Skin of body (tissue), 1 donor: ENCODE measurements at regions not wholly inside any gene's neighbourhood (a gene's known extent, or its start where the extent isn't known, plus 50 kb on each side); places are given as distances from the start of the nearest gene placed in this dataset.
"Not testable (repeated sequence)": the region's sequence is repeated elsewhere in the genome, so short reads cannot be mapped to it uniquely, and the experiment has no call there.

ENCODE experiments used
- DNase-seq: peaks from one replicate; lab custom pipeline; 2025; lab: John Stamatoyannopoulos, UW

DNA sequence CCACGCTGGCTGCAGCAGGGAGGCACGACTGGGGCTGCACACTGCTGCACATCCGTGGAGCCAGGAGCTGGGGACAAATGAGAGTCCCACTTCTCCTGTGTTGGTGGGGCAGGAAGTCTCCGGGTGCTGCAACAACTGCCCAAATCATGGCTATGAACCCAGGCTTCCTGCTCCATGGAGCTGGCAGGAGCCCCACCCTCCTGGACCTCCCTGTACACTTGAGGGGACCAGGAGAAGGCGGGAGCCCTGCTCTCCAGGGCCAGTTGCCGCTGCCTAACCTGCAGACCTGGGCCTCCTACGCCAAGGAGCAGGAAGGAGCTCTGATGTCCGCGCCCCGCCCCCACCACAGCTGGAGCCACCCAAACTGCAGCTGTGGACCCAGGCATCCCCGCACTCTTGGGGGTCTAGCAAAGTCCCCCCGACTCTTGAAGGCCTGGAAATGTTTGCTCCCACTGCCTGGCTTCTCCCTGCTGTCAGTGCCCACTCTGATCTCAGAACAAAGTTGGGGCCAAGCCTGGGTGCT, 752.1 kb upstream of the PCDH20 start:
- DNase-seq = no peak

- no peak for DNase-seq
Measured at GRCh38 chr13:62162860-62163259, 747.2 kb upstream of the PCDH20 start.

GRCh38 chr13:62158520-62158919, 742.9 kb upstream of the PCDH20 start:
- DNase-seq = no peak

DNA sequence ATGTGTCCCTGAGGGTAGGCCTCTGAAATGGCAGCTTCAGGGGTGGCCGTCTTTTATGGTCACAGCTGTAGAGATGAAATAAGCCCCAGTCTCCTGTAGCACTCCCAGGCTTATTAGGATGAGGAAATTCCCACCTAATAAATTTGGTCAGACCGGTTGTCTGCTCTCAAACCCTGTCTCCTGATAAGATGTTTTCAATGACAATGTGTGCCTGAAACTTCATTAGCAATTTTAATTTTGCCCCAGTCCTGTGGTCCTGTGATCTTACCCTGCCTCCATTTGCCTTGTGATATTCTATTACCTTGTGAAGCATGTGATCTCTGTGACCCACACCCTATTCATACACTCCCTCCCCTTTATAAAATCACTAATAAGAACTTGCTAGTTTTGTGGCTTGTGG, 736.1 kb upstream of the PCDH20 start:
- not testable (repeated sequence) for DNase-seq

GRCh38 chr13:62142048-62142447, 726.4 kb upstream of the PCDH20 start:
- no peak for DNase-seq

DNA sequence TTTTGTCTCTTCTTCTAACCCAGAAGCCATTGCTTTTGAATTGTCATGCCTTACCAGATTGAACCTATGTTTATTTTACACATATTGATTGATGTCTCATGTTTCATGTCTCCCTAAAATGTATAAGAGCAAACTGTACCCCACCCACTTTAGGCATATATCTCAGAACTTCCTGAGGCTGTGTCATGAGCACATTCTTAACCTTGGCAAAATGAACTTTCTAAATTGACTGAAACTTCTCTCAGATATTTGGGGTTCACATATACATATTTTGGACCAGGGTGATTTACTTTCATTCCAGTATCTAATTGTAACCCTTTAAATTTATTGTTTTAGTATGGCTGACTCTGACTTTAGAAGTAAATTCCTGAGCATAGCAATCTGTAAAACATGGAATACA, 723.9 kb upstream of the PCDH20 start:
- DNase-seq = no peak

- DNase-seq = no peak
Measured at GRCh38 chr13:62137629-62138405, 722.2 kb upstream of the PCDH20 start.

GRCh38 chr13:62131604-62132003, 716.0 kb upstream of the PCDH20 start:
- DNase-seq = no peak

DNA sequence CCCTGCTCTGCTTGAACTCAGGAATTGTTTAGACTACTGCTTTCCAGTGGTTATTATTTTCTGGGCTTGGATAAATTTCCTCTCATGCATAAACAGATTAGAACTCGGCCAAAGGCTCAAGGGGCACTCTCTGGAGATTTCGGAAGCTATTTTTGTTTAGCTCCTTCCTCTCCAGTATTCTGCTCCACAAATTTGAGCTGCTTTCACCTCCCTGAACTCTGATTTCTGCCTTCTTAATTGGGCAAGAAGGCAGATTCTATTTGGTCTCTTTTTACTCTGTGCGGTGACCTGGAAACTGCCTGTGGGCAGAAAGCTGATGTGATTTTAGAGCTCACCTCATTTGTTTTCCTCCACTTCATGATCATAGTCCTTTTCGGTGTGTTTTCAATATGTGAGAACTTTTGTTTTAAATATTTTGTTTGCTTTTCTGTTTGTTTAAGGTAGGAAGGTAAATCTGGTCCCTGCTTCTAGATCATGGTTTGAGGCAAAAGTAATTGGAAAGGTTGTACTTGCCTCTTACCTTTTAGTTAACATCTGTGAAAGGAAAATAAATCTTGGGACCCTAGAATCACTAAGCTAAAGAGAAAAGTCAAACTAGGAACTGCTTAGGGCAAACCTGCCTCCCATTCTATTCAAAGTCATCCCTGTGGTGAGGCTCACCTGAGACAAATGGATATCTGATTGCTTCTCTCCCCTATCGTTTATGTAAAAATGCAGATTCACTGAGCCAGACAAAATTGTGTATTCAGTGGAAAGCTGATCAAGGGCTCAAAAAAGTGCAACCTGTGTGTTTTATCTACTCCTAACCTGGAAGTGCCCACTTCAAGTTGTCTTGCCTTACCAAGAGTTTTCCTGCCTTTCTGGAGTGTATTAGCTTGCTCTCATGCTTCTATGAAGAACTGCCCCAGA, 714.7 kb upstream of the PCDH20 start:
- no peak for DNase-seq

DNA sequence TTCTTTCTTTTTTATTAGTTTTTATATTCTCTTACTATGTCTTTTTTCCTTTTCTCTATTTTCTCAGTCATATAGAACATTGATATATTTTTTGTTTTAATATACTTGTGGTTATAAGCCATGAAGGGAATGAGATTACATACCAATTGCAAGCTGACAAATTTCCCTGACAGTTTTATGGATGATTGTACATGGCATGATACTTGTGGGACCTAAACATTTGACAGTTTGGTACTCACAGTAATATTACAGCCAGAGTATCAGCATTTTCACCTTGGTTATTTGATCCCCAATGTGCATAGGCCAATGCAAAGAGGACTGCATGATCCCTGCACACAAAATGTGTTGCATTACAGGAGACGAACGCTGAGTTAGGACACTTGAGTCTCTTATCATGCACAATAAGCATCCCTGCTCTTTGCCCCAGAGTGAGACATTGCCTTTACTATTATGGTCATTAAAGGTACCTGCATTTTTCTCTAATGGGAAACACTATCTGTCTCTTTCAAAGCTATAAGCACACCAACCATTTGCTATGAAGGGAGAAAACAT, 713.4 kb upstream of the PCDH20 start:
- DNase-seq = no peak

DNA sequence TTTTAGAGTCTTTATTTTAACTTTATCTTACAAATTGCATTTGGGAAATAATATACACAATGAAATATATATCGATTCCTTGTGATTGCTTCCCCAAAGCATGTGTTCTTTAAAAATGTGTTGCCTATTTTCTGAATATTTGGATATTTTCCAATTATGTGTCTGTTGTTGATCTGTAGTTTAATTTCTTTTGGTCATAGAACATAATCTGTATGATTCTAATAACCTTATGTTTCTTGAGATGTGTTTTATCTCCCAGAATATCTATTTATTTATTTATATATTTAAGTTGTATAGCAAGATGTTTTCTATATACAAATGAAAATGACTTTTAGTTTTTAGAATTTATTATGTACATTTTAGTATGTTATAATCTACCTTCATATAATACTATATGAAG, 710.8 kb upstream of the PCDH20 start:
- no peak for DNase-seq

GRCh38 chr13:62125451-62125850, 709.8 kb upstream of the PCDH20 start:
- DNase-seq = no peak

- DNase-seq = no peak
Measured at GRCh38 chr13:62123409-62123808, 707.8 kb upstream of the PCDH20 start.

DNA sequence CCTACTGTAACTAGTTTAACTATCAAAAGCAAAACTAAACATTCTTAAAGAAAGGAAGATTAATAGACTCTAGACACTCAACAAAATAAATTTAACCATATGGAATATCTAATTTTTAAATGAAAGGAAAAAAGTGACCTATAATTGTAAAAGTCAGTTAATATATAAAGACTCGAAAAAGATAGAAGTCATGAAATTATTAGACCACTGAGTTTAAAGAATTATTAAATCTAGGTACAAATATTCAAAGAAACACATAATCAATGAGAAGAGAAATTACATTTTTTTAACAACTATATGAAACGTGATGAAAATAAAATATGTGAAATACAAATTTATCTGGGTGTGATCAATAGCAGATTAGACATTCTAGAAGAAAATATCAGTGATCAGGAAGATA, 706.8 kb upstream of the PCDH20 start:
- no peak for DNase-seq

- DNase-seq = peak; percentile 5
Measured at GRCh38 chr13:62119739-62120700, 704.4 kb upstream of the PCDH20 start.

DNA sequence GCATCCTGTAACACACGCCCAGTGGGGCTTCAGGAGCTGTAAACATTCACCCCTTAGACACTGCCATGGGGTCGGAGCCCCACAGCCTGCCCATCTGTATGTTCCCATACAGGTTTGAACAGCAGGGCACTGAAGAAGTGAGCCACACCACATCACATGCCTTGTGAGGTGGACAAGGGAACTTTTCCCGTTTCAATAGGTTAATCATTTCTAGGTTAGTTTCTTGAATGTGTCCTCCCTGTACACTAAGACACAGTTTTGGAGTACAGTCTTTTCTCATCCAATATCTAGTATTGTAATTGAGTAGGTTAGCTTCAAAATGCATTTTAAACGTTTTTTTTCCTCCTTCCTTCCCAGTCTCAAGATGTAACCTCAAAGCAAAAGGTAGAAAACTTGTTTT, 700.2 kb upstream of the PCDH20 start:
- no peak for DNase-seq

DNA sequence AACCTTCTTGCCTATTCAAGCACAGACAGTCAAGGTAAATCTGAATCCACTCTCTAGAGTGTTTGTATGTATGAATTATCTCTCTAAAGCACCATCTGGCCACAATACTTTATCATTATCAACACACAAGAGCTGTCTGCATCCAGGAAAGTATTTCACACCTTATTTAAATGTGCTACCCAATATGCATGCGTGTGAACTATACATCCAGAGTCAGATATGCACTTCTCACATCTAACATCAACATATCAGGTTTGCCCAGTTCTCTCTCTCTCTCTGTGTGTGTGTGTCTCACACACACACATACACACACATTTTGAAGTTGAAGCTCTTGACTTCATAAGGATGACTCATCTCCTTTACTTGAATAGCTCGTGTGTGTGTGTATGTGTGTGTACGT, 697.5 kb upstream of the PCDH20 start:
- no peak for DNase-seq

GRCh38 chr13:62110079-62110478, 694.4 kb upstream of the PCDH20 start:
- DNase-seq = no peak

DNA sequence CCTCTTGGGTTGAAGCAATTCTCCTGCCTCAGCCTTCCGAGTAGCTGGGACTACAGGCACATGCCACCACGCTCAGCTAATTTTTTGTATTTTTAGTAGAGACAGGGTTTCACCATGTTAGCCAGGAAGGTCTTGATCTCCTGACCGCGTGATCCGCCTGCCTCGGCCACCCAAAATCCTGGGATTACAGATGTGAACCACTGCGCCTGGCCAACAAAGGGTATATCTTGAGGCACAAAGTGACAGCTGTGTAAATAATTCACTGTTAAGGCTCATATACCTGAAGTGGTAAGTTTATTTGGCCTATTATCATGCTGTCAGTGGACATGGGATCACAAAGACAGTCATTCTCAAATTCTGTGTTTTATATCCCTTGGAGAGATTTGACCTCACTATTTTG, 688.5 kb upstream of the PCDH20 start:
- DNase-seq = not testable (repeated sequence)

- DNase-seq = no peak
Measured at GRCh38 chr13:62096652-62097051, 681.0 kb upstream of the PCDH20 start.

- DNase-seq = no peak
Measured at GRCh38 chr13:62094932-62095331, 679.3 kb upstream of the PCDH20 start.
